ENCODE measurements at regions not wholly inside any gene's neighbourhood (a gene's known extent, or its start where the extent isn't known, plus 50 kb on each side); places are given as distances from the start of the nearest gene placed in this dataset.

- Histone ChIP-seq H3K79me2 (ENCODE audit: low read length) (no peaks in the 10 kb centered on the region), H4K20me1 (ENCODE audit: insufficient read depth, low read depth, low read length) (no peaks in the 10 kb centered on the region), H3K9me3 (ENCODE audit: low read length) (no peaks in the 10 kb centered on the region), H3K36me3 (ENCODE audit: insufficient read depth, low read length) (no peaks in the 10 kb centered on the region), H3K4me3 (ENCODE audit: low read length) (no peak overlapping the region), H3K9ac (ENCODE audit: low read length) (no peak overlapping the region), H2AFZ (ENCODE audit: low read length) (no peak overlapping the region), H3K9me2 (replicated peaks; ENCODE audit: insufficient read depth, low read length) (0 out of 2 replicates have a peak, but pooled peaks cover 2% of the 10 kb centered on the region), H3K4me2 (ENCODE audit: low read depth, low read length, poor library complexity, severe bottlenecking) (no peak overlapping the region), H3K27ac (ENCODE audit: low read length) (no peak overlapping the region), H3K27me3 (ENCODE audit: low read length) (no peaks in the 10 kb centered on the region), H3K4me1 (ENCODE audit: low read length) (no peaks in the 10 kb centered on the region)
- no peak for DNase-seq
These were observed 586.7 kb downstream of the TDRD15 start for GRCh38 chr2:21710496-21710895.

- Histone ChIP-seq H3K4me1 (ENCODE audit: low read length) (no peaks in the 10 kb centered on the region), H3K9me3 (ENCODE audit: low read length) (no peaks in the 10 kb centered on the region), H3K27ac (ENCODE audit: low read length) (no peak overlapping the region), H3K27me3 (ENCODE audit: low read length) (no peaks in the 10 kb centered on the region), H3K9me2 (replicated peaks; ENCODE audit: insufficient read depth, low read length) (no peaks in the 10 kb centered on the region), H2AFZ (ENCODE audit: low read length) (no peak overlapping the region), H3K79me2 (ENCODE audit: low read length) (no peaks in the 10 kb centered on the region), H3K4me2 (ENCODE audit: low read depth, low read length, poor library complexity, severe bottlenecking) (no peak overlapping the region), H3K9ac (ENCODE audit: low read length) (no peak overlapping the region), H3K36me3 (ENCODE audit: insufficient read depth, low read length) (no peaks in the 10 kb centered on the region), H4K20me1 (ENCODE audit: insufficient read depth, low read depth, low read length) (no peaks in the 10 kb centered on the region), H3K4me3 (ENCODE audit: low read length) (no peak overlapping the region)
- no peak for DNase-seq
These were observed 592.1 kb downstream of the TDRD15 start for GRCh38 chr2:21715887-21716286.

DNA sequence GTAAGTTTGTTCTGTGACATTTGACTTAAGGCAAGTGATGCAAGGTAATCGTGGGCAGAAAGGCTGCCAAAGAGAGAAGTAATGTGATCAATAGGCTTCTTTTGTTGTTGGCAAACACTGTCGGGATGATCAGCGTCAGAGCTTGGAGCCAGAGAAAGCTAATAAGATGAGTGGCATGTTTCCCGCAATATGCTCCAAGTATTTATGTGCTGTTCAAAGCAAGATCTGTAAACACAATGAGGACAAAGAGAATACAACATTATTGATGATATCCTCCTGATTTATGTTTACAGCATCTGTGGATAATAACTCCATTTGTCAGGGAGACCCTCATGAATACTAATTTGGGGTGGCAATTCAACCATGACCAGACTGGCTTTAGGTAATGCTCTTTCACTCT, 603.3 kb downstream of the TDRD15 start:
- no peaks in the 10 kb centered on the region for H3K4me1 ChIP-seq (ENCODE audit: low read length)
- H3K9me3 ChIP-seq (ENCODE audit: low read length) = no peaks in the 10 kb centered on the region
- no peak overlapping the region for H3K4me3 ChIP-seq (ENCODE audit: low read length)
- no peak for DNase-seq
- H4K20me1 ChIP-seq (ENCODE audit: insufficient read depth, low read depth, low read length) = no peaks in the 10 kb centered on the region
- H3K36me3 ChIP-seq (ENCODE audit: insufficient read depth, low read length) = no peaks in the 10 kb centered on the region
- H3K79me2 ChIP-seq (ENCODE audit: low read length) = no peaks in the 10 kb centered on the region
- no peaks in the 10 kb centered on the region for H3K27me3 ChIP-seq (ENCODE audit: low read length)
- H2AFZ ChIP-seq (ENCODE audit: low read length) = no peak overlapping the region
- H3K9ac ChIP-seq (ENCODE audit: low read length) = no peak overlapping the region
- H3K27ac ChIP-seq (ENCODE audit: low read length) = no peak overlapping the region
- no peak overlapping the region for H3K4me2 ChIP-seq (ENCODE audit: low read depth, low read length, poor library complexity, severe bottlenecking)
- H3K9me2 ChIP-seq (replicated peaks; ENCODE audit: insufficient read depth, low read length) = no peaks in the 10 kb centered on the region

DNA sequence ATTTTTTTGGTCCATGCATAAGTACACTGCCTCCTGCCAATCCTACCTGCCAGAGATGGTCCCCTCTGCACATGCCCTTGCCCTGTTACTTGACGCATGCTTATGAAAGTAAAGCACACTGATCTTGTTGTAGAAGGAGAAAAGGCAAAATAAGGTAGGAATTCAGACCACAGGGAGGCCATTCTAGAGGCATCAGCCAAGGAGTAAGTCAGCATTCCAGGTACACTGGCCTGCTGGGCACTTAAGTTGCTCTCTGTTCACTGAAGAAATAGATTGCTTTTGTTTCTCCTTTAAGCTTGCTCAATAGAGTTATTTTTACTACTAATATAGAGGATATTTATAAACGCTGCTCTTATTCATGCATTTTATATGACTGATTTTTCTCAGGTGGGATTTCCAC, 604.4 kb downstream of the TDRD15 start:
- no peak for DNase-seq
- no peak overlapping the region for H3K9ac ChIP-seq (ENCODE audit: low read length)
- no peaks in the 10 kb centered on the region for H3K4me1 ChIP-seq (ENCODE audit: low read length)
- no peak overlapping the region for H3K4me3 ChIP-seq (ENCODE audit: low read length)
- H3K27me3 ChIP-seq (ENCODE audit: low read length) = no peaks in the 10 kb centered on the region
- no peak overlapping the region for H3K4me2 ChIP-seq (ENCODE audit: low read depth, low read length, poor library complexity, severe bottlenecking)
- no peaks in the 10 kb centered on the region for H3K79me2 ChIP-seq (ENCODE audit: low read length)
- no peaks in the 10 kb centered on the region for H3K9me3 ChIP-seq (ENCODE audit: low read length)
- H4K20me1 ChIP-seq (ENCODE audit: insufficient read depth, low read depth, low read length) = no peaks in the 10 kb centered on the region
- H3K36me3 ChIP-seq (ENCODE audit: insufficient read depth, low read length) = no peaks in the 10 kb centered on the region
- H2AFZ ChIP-seq (ENCODE audit: low read length) = no peak overlapping the region
- no peak overlapping the region for H3K27ac ChIP-seq (ENCODE audit: low read length)
- no peaks in the 10 kb centered on the region for H3K9me2 ChIP-seq (replicated peaks; ENCODE audit: insufficient read depth, low read length)

DNA sequence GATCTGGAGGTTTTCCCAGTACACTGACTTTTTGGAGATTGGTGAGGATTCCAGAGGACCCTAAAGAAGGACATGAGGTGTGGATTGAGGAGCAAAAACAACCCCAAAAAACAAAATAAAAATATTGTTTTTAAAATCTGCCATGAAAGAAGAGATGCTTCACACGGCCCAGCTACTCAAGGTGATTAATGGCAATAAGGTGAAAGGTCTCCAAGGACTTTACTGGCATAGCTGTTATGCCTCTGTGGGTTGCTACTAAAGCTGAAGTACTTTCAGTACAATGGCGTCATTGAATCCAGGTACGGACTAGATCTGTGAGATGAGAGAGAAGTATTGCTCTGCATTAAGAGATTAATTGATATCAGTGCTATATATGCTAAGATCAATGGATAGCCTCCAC, 606.4 kb downstream of the TDRD15 start:
- no peak for DNase-seq
- no peak overlapping the region for H2AFZ ChIP-seq (ENCODE audit: low read length)
- H3K79me2 ChIP-seq (ENCODE audit: low read length) = no peaks in the 10 kb centered on the region
- H3K4me2 ChIP-seq (ENCODE audit: low read depth, low read length, poor library complexity, severe bottlenecking) = no peak overlapping the region
- no peaks in the 10 kb centered on the region for H3K36me3 ChIP-seq (ENCODE audit: insufficient read depth, low read length)
- H3K9ac ChIP-seq (ENCODE audit: low read length) = no peak overlapping the region
- H3K27me3 ChIP-seq (ENCODE audit: low read length) = no peaks in the 10 kb centered on the region
- H3K4me1 ChIP-seq (ENCODE audit: low read length) = no peaks in the 10 kb centered on the region
- no peaks in the 10 kb centered on the region for H3K9me3 ChIP-seq (ENCODE audit: low read length)
- no peaks in the 10 kb centered on the region for H4K20me1 ChIP-seq (ENCODE audit: insufficient read depth, low read depth, low read length)
- H3K27ac ChIP-seq (ENCODE audit: low read length) = no peak overlapping the region
- no peak overlapping the region for H3K4me3 ChIP-seq (ENCODE audit: low read length)
- no peaks in the 10 kb centered on the region for H3K9me2 ChIP-seq (replicated peaks; ENCODE audit: insufficient read depth, low read length)

DNA sequence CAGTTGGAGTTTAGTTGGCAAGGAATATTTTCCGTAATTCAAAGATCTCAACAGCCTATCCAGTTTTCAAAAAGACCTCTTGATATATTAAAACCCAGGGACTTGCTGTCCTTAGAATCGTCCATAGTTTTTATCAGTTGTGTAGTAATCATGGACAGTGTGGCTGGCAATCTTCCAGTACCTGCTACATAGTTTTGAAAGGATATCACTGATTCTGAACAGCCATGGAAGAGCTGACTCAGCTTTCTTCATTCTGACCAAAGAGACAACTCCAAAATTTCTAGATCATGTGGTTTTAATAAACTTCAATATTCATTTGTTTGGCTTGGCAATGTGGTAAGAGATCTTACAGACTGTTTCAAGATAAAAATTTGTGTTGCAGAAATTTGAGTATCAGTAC, 616.7 kb downstream of the TDRD15 start:
- no peaks in the 10 kb centered on the region for H3K36me3 ChIP-seq (ENCODE audit: insufficient read depth, low read length)
- H4K20me1 ChIP-seq (ENCODE audit: insufficient read depth, low read depth, low read length) = no peaks in the 10 kb centered on the region
- H3K4me1 ChIP-seq (ENCODE audit: low read length) = no peaks in the 10 kb centered on the region
- no peak overlapping the region for H3K4me3 ChIP-seq (ENCODE audit: low read length)
- no peaks in the 10 kb centered on the region for H3K9me3 ChIP-seq (ENCODE audit: low read length)
- H3K9me2 ChIP-seq (replicated peaks; ENCODE audit: insufficient read depth, low read length) = no peaks in the 10 kb centered on the region; the same call in 1 of the 2 replicates
- H3K27ac ChIP-seq (ENCODE audit: low read length) = no peak overlapping the region
- DNase-seq = no peak
- no peaks in the 10 kb centered on the region for H3K27me3 ChIP-seq (ENCODE audit: low read length)
- no peak overlapping the region for H3K9ac ChIP-seq (ENCODE audit: low read length)
- no peak overlapping the region for H3K4me2 ChIP-seq (ENCODE audit: low read depth, low read length, poor library complexity, severe bottlenecking)
- H3K79me2 ChIP-seq (ENCODE audit: low read length) = no peaks in the 10 kb centered on the region
- H2AFZ ChIP-seq (ENCODE audit: low read length) = no peak overlapping the region

DNA sequence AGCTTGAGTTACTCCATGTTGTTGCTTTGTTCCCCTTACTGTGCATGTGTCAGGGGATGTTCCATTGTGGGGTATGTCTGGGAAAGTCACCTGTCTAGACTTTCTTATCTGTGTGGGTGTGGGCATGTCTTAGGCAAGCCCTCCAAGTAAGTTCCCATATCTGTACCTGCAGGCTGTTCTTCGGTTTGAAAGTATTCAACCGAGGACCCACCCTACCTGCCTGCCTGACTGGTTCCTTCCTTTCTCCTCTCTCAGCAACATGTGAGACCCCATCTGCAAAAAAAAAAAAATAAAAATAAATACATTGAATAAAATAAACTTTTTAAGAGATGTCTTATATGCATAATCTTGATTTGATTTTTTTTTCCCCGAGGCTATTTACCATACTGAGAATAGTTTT, 622.7 kb downstream of the TDRD15 start:
- no peaks in the 10 kb centered on the region for H3K36me3 ChIP-seq (ENCODE audit: insufficient read depth, low read length)
- DNase-seq = no peak
- H3K4me1 ChIP-seq (ENCODE audit: low read length) = no peaks in the 10 kb centered on the region
- no peaks in the 10 kb centered on the region for H4K20me1 ChIP-seq (ENCODE audit: insufficient read depth, low read depth, low read length)
- H3K79me2 ChIP-seq (ENCODE audit: low read length) = no peaks in the 10 kb centered on the region
- no peaks in the 10 kb centered on the region for H3K27me3 ChIP-seq (ENCODE audit: low read length)
- peaks cover 9% of the 10 kb centered on the region for H3K9me3 ChIP-seq (ENCODE audit: low read length)
- no peak overlapping the region for H2AFZ ChIP-seq (ENCODE audit: low read length)
- H3K4me2 ChIP-seq (ENCODE audit: low read depth, low read length, poor library complexity, severe bottlenecking) = no peak overlapping the region
- H3K4me3 ChIP-seq (ENCODE audit: low read length) = no peak overlapping the region
- H3K9ac ChIP-seq (ENCODE audit: low read length) = no peak overlapping the region
- H3K9me2 ChIP-seq (replicated peaks; ENCODE audit: insufficient read depth, low read length) = no peaks in the 10 kb centered on the region; the same call in 1 of the 2 replicates
- no peak overlapping the region for H3K27ac ChIP-seq (ENCODE audit: low read length)

DNA sequence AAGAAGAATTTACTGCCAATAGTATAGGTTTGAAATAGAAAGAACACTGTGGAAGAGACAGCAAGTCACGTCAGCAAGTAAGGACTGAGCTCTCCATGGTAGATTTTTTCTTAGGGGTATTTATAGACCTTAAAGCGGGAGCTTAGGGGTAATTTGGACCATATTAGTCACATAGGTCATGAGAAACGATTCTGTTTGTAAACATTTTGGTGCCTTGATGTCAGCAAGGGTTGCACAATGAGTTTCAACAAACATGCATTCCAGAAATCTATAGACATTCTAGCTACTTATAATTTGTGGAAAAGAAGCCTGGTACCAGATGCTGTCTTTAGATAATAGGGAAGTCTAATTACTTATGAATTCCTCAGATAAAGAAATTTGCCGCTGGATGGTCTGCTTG, 624.7 kb downstream of the TDRD15 start:
- H3K4me2 ChIP-seq (ENCODE audit: low read depth, low read length, poor library complexity, severe bottlenecking) = no peak overlapping the region

DNA sequence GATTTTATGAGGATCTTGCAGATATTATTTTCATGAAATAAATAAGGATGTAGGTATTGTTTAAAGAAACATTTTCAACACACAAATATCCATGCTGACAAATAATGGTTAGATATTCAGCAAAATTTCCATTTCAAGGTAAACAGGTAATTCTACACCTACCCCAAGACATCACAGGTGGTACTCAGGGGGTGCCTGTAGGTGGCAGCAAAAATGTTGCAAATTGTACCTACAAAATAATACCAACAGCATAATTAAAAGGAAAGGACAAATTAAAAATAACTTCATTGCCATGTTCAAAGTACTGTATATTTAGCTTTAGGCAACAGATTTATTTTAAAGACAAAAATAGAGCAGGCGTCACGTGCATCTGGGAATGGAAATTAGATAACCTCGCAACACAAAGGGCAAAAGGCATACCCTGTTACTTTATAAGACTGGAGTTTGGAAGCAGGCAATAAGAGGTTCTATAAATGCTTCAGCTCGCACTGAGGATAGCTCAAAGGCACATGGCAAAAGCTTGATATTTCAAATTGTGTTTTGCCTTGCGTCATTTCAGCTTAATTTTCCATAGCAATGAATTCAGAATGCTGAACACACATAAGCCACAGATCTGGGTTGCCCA, 630.5 kb downstream of the TDRD15 start:
- no peaks in the 10 kb centered on the region for H3K79me2 ChIP-seq (ENCODE audit: low read length)
- H3K36me3 ChIP-seq (ENCODE audit: insufficient read depth, low read length) = no peaks in the 10 kb centered on the region

More for the DNA sequence above, 624.7 kb downstream of the TDRD15 start:
- Histone ChIP-seq H3K36me3 (ENCODE audit: insufficient read depth, low read length) (no peaks in the 10 kb centered on the region), H3K4me3 (ENCODE audit: low read length) (no peak overlapping the region), H3K27ac (ENCODE audit: low read length) (no peak overlapping the region), H2AFZ (ENCODE audit: low read length) (no peak overlapping the region), H3K9me2 (replicated peaks; ENCODE audit: insufficient read depth, low read length) (no peaks in the 10 kb centered on the region), H4K20me1 (ENCODE audit: insufficient read depth, low read depth, low read length) (no peaks in the 10 kb centered on the region), H3K79me2 (ENCODE audit: low read length) (no peaks in the 10 kb centered on the region), H3K9ac (ENCODE audit: low read length) (no peak overlapping the region), H3K9me3 (ENCODE audit: low read length) (peaks cover 9% of the 10 kb centered on the region), H3K27me3 (ENCODE audit: low read length) (no peaks in the 10 kb centered on the region), H3K4me1 (ENCODE audit: low read length) (no peaks in the 10 kb centered on the region)
- no peak for DNase-seq

More for the DNA sequence above, 630.5 kb downstream of the TDRD15 start:
- no peaks in the 10 kb centered on the region for H3K27me3 ChIP-seq (ENCODE audit: low read length)
- H2AFZ ChIP-seq (ENCODE audit: low read length) = no peak overlapping the region
- no peak overlapping the region for H3K4me3 ChIP-seq (ENCODE audit: low read length)
- H3K27ac ChIP-seq (ENCODE audit: low read length) = no peak overlapping the region
- DNase-seq = peak; percentile 52
- no peaks in the 10 kb centered on the region for H3K9me3 ChIP-seq (ENCODE audit: low read length)
- H3K9me2 ChIP-seq (replicated peaks; ENCODE audit: insufficient read depth, low read length) = no peaks in the 10 kb centered on the region
- H3K9ac ChIP-seq (ENCODE audit: low read length) = no peak overlapping the region
- no peaks in the 10 kb centered on the region for H4K20me1 ChIP-seq (ENCODE audit: insufficient read depth, low read depth, low read length)
- H3K4me1 ChIP-seq (ENCODE audit: low read length) = no peaks in the 10 kb centered on the region
- H3K4me2 ChIP-seq (ENCODE audit: low read depth, low read length, poor library complexity, severe bottlenecking) = no peak overlapping the region

Data from Karpas-422 (cell line).